Lower leg skin (tissue), 3 donors: ENCODE measurements at regions not wholly inside any gene's neighbourhood (a gene's known extent, or its start where the extent isn't known, plus 50 kb on each side); places are given as distances from the start of the nearest gene placed in this dataset.

Source experiments
- POLR2A ChIP-seq, 2 donors: fragments of 450-650 bp; IDR thresholded peaks; one replicate each; pipeline ENCODE4 v1.6.1; 2016 to 2017; ENCODE audit warnings: antibody characterized with exemption in 2 of 2, mild to moderate bottlenecking in 1 of 2, moderate library complexity in 1 of 2
- TF ChIP-seq, protein P1 (sequence below), 3 donors: fragments of 450-650 bp; IDR thresholded peaks; one replicate each; pipeline ENCODE4 v1.5.1; 2016; ENCODE audit warnings: antibody characterized with exemption in 3 of 3, mild to moderate bottlenecking in 3 of 3, moderate library complexity in 2 of 3

DNA sequence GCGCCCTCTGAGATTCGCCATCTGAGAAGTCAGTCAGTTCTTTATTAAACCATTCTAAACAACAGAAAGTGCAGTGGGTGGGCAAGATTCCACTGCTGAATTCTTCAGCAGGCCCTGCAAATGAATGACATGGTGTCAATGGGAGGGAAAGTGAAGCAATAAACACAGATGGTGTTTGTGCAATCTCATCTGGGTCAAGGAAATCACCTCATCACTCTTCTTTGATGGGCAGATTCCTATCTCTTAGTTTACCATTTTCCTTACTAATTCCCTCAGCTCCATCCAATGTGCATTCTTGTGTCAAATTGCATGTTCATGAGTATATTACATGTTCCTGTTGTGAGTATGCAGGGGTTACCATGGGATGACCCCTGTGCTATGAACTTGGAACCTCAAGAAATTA is 100.7 kb upstream of the CYP1B1 start:
- TF ChIP-seq, protein P1, sequence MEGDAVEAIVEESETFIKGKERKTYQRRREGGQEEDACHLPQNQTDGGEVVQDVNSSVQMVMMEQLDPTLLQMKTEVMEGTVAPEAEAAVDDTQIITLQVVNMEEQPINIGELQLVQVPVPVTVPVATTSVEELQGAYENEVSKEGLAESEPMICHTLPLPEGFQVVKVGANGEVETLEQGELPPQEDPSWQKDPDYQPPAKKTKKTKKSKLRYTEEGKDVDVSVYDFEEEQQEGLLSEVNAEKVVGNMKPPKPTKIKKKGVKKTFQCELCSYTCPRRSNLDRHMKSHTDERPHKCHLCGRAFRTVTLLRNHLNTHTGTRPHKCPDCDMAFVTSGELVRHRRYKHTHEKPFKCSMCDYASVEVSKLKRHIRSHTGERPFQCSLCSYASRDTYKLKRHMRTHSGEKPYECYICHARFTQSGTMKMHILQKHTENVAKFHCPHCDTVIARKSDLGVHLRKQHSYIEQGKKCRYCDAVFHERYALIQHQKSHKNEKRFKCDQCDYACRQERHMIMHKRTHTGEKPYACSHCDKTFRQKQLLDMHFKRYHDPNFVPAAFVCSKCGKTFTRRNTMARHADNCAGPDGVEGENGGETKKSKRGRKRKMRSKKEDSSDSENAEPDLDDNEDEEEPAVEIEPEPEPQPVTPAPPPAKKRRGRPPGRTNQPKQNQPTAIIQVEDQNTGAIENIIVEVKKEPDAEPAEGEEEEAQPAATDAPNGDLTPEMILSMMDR (IDR thresholded peaks at IDR 0.05), result no peak
- TF ChIP-seq POLR2A (IDR thresholded peaks at IDR 0.05), result no peak
